Breast epithelium (tissue), 4 donors: ENCODE measurements at regions not wholly inside any gene's neighbourhood (a gene's known extent, or its start where the extent isn't known, plus 50 kb on each side); places are given as distances from the start of the nearest gene placed in this dataset.

Experiments
- DNase-seq, 2 donors: peaks; one replicate each; pipeline ENCODE4 v3.0.0-alpha.2; 2019; ENCODE audit warnings: low spot score in 2 of 2
- H3K27ac ChIP-seq, 2 donors: fragments of 200-600 bp; sonication (generic) in 1 of 2; one replicate each; pipeline ENCODE4 v1.5.1; 2016 to 2019; ENCODE audit warnings: mild to moderate bottlenecking in 1 of 2
- H3K27me3 ChIP-seq, 2 donors: fragments of 200-600 bp; sonication (generic) in 1 of 2; one replicate each; pipeline versions ENCODE4 v1.5.1 to v1.6.0; 2017 to 2019; ENCODE audit warnings: control low read depth in 1 of 2, mild to moderate bottlenecking in 1 of 2
- H3K36me3 ChIP-seq: fragments of 200-600 bp; one replicate; pipeline ENCODE4 v1.5.1; 2019
- H3K4me1 ChIP-seq, 2 donors: fragments of 200-600 bp; sonication (generic); one replicate each; pipeline ENCODE4 v1.5.1; 2016 to 2019; ENCODE audit warnings: control low read depth in 1 of 2
- H3K4me3 ChIP-seq, 3 donors: fragments of 200-600 bp; sonication (generic); 1 replicate in 2 of 3; 2 replicates in 1 of 3; pipeline ENCODE4 v1.5.1; 2016 to 2019; ENCODE audit warnings: mild to moderate bottlenecking in 3 of 3, moderate library complexity in 2 of 3
- H3K9me3 ChIP-seq, 2 donors: fragments of 200-600 bp; sonication (generic) in 1 of 2; one replicate each; pipeline ENCODE4 v1.5.1; 2016 to 2019; ENCODE audit warnings: control low read depth in 1 of 2
- POLR2A ChIP-seq: fragments of 450-650 bp; IDR thresholded peaks from one replicate; pipeline ENCODE4 v1.6.1; 2016; ENCODE audit warnings: antibody characterized with exemption, mild to moderate bottlenecking, moderate library complexity
- POLR2AphosphoS5 ChIP-seq, 3 donors: sonication (generic); formaldehyde crosslinking; IDR thresholded peaks; one replicate each; pipeline ENCODE4 v1.6.1; 2017; ENCODE audit warnings: antibody characterized with exemption in 3 of 3
- intact Hi-C: fragments of 100-400 bp; cut with DNase I; formaldehyde crosslinking; loops from one replicate; pipeline ENCODE4 v1.15.1; 2023; ENCODE audit warnings: low total_unique reads
- TF ChIP-seq, protein P1 (sequence below), 3 donors: fragments of 450-650 bp; IDR thresholded peaks; one replicate each; pipeline ENCODE4 v1.5.1; 2016 to 2017; ENCODE audit warnings: antibody characterized with exemption in 3 of 3, mild to moderate bottlenecking in 3 of 3, moderate library complexity in 3 of 3

DNA sequence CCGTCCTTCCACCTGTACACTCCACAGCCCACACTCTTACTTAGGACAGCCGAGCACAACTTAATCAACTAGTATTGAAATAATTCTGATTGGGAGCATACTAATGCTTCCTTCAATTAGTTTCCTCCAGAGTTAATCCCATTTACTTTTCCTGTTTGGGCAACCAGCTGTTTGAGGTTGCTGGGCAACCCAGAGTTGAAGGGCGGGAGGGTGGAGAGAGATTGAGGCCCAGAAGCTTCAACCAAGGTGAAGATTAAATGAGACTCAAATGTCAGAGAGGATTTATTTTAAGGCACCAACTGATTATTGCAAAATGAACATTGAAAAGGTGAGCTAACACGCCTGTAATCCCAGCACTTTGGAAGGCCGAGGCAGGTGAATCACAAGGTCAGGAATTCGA lies 428.5 kb upstream of the SEMA6D start:
- Histone ChIP-seq H3K4me3 (no peak overlapping the region), H3K27me3 (no peaks in the 10 kb centered on the region), H3K9me3 (no peaks in the 10 kb centered on the region), H3K36me3 (no peaks in the 10 kb centered on the region), H3K4me1 (peaks cover 11 to 18% of the 10 kb centered on the region in 2 donors), H3K27ac (no peak overlapping the region)
- no peak for TF ChIP-seq POLR2A
- no peak for DNase-seq
- intact Hi-C loops, result no loop called here

DNA sequence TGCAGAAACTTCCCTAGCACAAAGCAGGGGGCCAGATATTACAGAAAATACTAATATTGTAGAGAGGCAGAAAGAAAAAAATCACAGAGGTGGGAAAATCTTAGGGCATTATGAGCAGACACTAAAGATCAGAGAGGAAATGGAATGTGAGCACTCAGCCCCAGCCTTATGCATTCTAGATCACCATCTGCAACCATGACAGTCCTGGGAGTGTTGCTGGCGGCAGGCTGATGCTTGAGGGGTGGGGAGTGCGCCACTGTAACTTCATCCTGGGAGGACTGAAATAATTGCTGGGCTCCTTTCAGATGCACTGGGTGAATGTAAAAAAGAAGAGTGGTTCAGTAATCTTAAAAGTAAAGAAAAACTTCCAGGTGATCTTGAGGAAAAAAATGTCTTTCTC lies 427.6 kb upstream of the SEMA6D start:
- Histone ChIP-seq H3K27me3 (no peaks in the 10 kb centered on the region), H3K36me3 (no peaks in the 10 kb centered on the region), H3K4me3 (no peak overlapping the region), H3K27ac (no peak overlapping the region), H3K4me1 (peaks cover 11 to 18% of the 10 kb centered on the region in 2 donors), H3K9me3 (no peaks in the 10 kb centered on the region)
- intact Hi-C loops, result no loop called here
- TF ChIP-seq, protein P1, sequence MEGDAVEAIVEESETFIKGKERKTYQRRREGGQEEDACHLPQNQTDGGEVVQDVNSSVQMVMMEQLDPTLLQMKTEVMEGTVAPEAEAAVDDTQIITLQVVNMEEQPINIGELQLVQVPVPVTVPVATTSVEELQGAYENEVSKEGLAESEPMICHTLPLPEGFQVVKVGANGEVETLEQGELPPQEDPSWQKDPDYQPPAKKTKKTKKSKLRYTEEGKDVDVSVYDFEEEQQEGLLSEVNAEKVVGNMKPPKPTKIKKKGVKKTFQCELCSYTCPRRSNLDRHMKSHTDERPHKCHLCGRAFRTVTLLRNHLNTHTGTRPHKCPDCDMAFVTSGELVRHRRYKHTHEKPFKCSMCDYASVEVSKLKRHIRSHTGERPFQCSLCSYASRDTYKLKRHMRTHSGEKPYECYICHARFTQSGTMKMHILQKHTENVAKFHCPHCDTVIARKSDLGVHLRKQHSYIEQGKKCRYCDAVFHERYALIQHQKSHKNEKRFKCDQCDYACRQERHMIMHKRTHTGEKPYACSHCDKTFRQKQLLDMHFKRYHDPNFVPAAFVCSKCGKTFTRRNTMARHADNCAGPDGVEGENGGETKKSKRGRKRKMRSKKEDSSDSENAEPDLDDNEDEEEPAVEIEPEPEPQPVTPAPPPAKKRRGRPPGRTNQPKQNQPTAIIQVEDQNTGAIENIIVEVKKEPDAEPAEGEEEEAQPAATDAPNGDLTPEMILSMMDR (IDR thresholded peaks at IDR 0.05), result no peak
- TF ChIP-seq POLR2A (no peak), POLR2AphosphoS5 (IDR thresholded peaks at IDR 0.05) (no peak)
- no peak for DNase-seq

DNA sequence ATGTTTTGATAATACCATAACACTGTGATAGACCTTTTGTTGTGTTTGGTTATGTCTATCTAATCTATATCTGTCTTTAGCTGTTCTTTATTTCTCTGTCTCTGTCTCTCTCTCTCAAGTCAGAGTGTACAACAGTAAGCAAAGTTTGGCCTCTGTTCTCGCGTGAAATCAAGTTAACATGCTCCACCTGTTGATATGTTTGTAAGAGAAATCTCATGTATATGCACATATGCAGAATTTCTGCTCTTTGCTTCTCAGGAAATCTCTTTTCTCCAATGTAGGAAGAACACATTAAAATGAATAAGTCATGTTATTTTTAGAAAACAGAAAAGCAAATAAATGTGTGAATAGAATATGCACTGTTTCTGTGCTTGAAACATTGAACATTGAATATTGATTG lies 425.5 kb upstream of the SEMA6D start:
- Histone ChIP-seq H3K36me3 (no peaks in the 10 kb centered on the region), H3K4me1 (peaks cover 11 to 18% of the 10 kb centered on the region in 2 donors), H3K27ac (peak overlapping the region; percentile 53 to 85), H3K9me3 (no peaks in the 10 kb centered on the region), H3K4me3 (no peak overlapping the region), H3K27me3 (no peaks in the 10 kb centered on the region)
- no peak for DNase-seq
- intact Hi-C loops, result no loop called here
- TF ChIP-seq POLR2A (no peak), POLR2AphosphoS5 (IDR thresholded peaks at IDR 0.05) (no peak)
- TF ChIP-seq, protein P1 (IDR thresholded peaks at IDR 0.05), result no peak

DNA sequence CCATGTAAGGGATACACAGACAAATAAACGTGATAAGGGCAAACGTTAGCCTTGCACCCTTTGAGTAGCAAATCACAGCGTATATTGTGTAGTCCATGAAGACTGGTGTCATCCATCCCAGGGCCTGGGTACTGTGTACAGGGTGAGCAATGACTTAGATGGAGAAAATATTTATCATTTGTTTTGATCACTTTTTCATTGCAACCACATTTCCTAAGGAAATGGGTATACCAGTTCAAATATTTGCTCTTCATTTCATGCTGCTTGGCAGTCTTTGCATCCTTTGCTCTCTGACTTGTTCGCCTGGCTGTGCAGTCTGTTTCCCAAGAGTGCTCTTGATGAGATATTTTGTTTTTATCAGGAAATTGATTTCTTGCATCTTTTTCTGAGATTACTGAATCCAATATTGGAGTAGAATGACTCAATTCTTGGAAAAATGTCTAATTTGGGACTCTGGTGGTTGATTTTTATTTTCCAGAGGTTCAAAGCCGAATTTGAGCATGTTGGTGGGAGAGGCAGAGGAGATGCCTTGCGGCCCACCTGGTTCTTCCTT lies 424.6 kb upstream of the SEMA6D start:
- intact Hi-C loops, result no loop called here
- H3K4me1 ChIP-seq, result peaks cover 11 to 18% of the 10 kb centered on the region in 2 donors
- H3K4me3 ChIP-seq, result no peak overlapping the region
- H3K36me3 ChIP-seq, result no peaks in the 10 kb centered on the region
- TF ChIP-seq, protein P1 (IDR thresholded peaks at IDR 0.05), result no peak
- TF ChIP-seq POLR2AphosphoS5 (IDR thresholded peaks at IDR 0.05) (no peak), POLR2A (no peak)
- peak overlapping the region; percentile 85 to 91 for H3K27ac ChIP-seq
- no peak for DNase-seq
- H3K27me3 ChIP-seq, result no peaks in the 10 kb centered on the region
- H3K9me3 ChIP-seq, result no peaks in the 10 kb centered on the region

DNA sequence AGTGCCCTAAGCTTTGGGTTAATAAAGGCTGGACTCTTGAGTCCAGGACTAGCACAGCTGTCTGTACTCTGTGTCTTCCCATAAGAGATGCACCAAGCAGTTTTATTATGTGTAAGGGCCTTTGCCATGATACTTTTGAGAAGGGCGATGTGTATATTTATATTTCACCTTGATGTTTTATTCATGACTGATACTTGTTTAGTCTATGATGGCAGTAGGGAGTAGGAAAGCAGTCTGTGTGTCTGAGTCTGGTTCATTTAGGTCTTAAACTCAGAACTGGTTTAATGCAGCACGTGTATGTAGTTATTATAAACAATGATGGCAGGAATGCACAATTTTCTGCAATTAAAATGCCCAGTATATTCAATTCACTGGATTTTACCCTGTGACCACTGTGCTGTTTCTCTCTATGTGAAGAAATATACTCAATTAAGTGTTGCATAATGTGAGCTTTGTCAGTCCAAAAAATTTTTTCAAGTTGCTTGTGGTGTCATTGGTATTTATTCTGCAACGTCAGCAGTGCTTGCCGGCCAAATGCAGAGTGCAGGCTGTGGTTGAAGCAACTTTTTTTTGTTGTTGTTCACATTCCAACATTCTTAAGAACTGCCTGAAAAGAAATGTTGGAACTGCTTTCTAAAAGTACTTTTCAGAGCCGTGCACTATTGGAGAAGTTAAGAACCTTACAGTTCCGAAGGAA lies 423.7 kb upstream of the SEMA6D start:
- TF ChIP-seq POLR2AphosphoS5 (IDR thresholded peaks at IDR 0.05) (peak in 2 of 3 donors; percentile 76 to 83), POLR2A (no peak)
- TF ChIP-seq, protein P1 (IDR thresholded peaks at IDR 0.05), result no peak
- Histone ChIP-seq H3K4me1 (peaks cover 11 to 18% of the 10 kb centered on the region in 2 donors), H3K27ac (peak overlapping the region; percentile 85 to 91), H3K27me3 (no peaks in the 10 kb centered on the region), H3K36me3 (no peaks in the 10 kb centered on the region), H3K9me3 (no peaks in the 10 kb centered on the region), H3K4me3 (no peak overlapping the region)
- intact Hi-C loops, result no loop called here
- DNase-seq, result peak in 1 of 2 donors; percentile 92
